ENCODE measurements at regions not wholly inside any gene's neighbourhood (a gene's known extent, or its start where the extent isn't known, plus 50 kb on each side); places are given as distances from the start of the nearest gene placed in this dataset.
A peak's percentile ranks its signal among the peaks of the same experiment; 100 is the strongest.

GRCh38 chr6:140905724-140906123, 1227.0 kb upstream of the GJE1 start:
- TF ChIP-seq, protein P1, sequence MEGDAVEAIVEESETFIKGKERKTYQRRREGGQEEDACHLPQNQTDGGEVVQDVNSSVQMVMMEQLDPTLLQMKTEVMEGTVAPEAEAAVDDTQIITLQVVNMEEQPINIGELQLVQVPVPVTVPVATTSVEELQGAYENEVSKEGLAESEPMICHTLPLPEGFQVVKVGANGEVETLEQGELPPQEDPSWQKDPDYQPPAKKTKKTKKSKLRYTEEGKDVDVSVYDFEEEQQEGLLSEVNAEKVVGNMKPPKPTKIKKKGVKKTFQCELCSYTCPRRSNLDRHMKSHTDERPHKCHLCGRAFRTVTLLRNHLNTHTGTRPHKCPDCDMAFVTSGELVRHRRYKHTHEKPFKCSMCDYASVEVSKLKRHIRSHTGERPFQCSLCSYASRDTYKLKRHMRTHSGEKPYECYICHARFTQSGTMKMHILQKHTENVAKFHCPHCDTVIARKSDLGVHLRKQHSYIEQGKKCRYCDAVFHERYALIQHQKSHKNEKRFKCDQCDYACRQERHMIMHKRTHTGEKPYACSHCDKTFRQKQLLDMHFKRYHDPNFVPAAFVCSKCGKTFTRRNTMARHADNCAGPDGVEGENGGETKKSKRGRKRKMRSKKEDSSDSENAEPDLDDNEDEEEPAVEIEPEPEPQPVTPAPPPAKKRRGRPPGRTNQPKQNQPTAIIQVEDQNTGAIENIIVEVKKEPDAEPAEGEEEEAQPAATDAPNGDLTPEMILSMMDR (IDR thresholded peaks at IDR 0.05) = no peak
- TF ChIP-seq EP300 (IDR thresholded peaks at IDR 0.05) = no peak
- no peak for ATAC-seq

GRCh38 chr6:140905050-140905449, 1227.7 kb upstream of the GJE1 start:
- ATAC-seq = no peak
- 88% methylated on average over 1 of the region's 1 CpG; no CpG with 5 or more reads in 1 of the 2 donors for WGBS, 2 donors (ENCODE audit: low coverage in 1 of 2)
- no peaks in the 10 kb centered on the region for H3K27me3 ChIP-seq
- no peaks in the 10 kb centered on the region for H3K4me1 ChIP-seq
- H3K9me3 ChIP-seq = peaks cover 0 to 8% (median 0%) of the 10 kb centered on the region in 3 donors
- TF ChIP-seq POLR2AphosphoS5 (IDR thresholded peaks at IDR 0.05) (no peak), EP300 (IDR thresholded peaks at IDR 0.05) (no peak), POLR2A (IDR thresholded peaks at IDR 0.05) (no peak)
- TF ChIP-seq, protein P1 (IDR thresholded peaks at IDR 0.05) = no peak
- no peak overlapping the region for H3K4me3 ChIP-seq
- no peak overlapping the region for H3K27ac ChIP-seq
- H3K36me3 ChIP-seq = no peaks in the 10 kb centered on the region

More at GRCh38 chr6:140905724-140906123, 1227.0 kb upstream of the GJE1 start:
- Histone ChIP-seq H3K4me3 (no peak overlapping the region), H3K9me3 (peaks cover 0 to 8% (median 0%) of the 10 kb centered on the region in 3 donors), H3K36me3 (no peaks in the 10 kb centered on the region), H3K27ac (no peak overlapping the region), H3K27me3 (no peaks in the 10 kb centered on the region), H3K4me1 (no peaks in the 10 kb centered on the region)

DNA sequence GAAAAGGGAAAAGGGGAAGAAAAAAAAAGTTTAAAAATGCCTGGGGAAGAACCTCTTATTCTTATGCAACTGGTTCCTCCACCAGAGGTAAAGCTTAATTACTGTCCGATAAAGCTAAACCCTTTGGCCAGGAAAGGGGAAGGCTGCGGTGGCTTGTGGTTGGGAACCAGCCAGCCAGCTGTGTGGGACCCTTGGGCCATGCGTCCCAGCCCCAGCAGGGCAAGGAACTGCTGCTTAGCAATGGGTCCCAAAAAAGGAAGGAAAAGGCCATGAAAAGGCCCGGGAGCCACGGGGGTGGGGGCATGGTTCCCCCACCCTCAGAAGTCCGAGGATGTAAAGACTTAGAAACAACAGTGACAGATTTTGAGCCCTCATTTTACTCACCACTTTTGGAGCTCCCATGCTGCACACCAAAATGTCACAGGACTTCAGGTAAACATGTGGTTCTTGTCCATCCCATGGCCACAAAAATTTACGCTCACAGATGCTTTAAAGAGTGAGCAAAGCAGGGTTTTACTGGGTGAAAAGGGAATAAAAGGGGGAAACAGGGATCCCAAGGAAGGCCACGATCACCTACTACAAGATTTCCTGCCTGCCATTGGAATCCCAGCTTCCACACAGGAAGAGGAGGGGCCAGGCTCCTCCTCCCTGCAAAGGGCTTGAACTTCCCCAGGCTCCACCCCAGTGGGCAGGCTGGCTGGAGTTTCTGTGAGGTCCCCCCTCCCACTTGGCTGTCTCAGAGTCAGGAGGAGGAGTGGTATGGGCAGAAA, 1234.7 kb upstream of the GJE1 start:
- TF ChIP-seq POLR2A (IDR thresholded peaks at IDR 0.05) = no peak
- no peak for TF ChIP-seq POLR2AphosphoS5 (IDR thresholded peaks at IDR 0.05)
- TF ChIP-seq, protein P1 (IDR thresholded peaks at IDR 0.05) = no peak
- no peak for TF ChIP-seq EP300 (IDR thresholded peaks at IDR 0.05)
- peaks cover 0 to 8% (median 0%) of the 10 kb centered on the region in 3 donors for H3K9me3 ChIP-seq
- no peaks in the 10 kb centered on the region for H3K4me1 ChIP-seq
- 51 to 84% methylated on average over 6 to 7 of the region's 8 CpGs for WGBS, 2 donors (ENCODE audit: low coverage in 1 of 2)
- peak; percentile 58 for ATAC-seq
- H3K4me3 ChIP-seq = peak overlapping the region in 1 of 2 donors; percentile 15
- H3K36me3 ChIP-seq = no peaks in the 10 kb centered on the region
- H3K27me3 ChIP-seq = no peaks in the 10 kb centered on the region
- H3K27ac ChIP-seq = no peak overlapping the region

- H3K4me1 ChIP-seq = no peaks in the 10 kb centered on the region
- WGBS, 2 donors (ENCODE audit: low coverage in 1 of 2) = 67 to 89% methylated on average over 2 of the region's 3 CpGs
- peaks cover 0 to 8% (median 0%) of the 10 kb centered on the region in 3 donors for H3K9me3 ChIP-seq
- no peak for ATAC-seq
- H3K36me3 ChIP-seq = no peaks in the 10 kb centered on the region
- no peak overlapping the region for H3K4me3 ChIP-seq
- no peak for TF ChIP-seq EP300 (IDR thresholded peaks at IDR 0.05)
- TF ChIP-seq, protein P1 (IDR thresholded peaks at IDR 0.05) = no peak
- H3K27me3 ChIP-seq = no peaks in the 10 kb centered on the region
- H3K27ac ChIP-seq = no peak overlapping the region
Observed at GRCh38 chr6:140897349-140897748, 1235.4 kb upstream of the GJE1 start.

DNA sequence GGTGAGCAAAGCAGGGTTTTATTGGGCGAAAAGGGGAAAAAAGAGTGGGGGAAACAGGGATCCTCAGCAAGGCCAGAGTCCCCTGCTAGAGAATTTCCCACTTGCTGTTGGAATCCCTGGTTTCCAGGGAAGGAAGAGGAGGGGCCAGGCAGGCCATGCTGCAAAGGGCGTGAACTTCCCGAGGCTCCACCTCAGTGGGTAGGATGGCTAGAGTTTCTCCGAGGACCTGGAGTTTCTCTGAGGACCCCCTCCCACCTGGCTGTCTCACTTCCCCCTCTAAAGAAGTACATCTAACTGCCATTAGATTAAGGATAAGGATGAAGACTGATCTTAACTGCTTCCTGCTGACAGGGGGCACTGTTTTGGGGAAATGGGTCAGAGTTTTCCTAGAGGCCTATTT, 1239.3 kb upstream of the GJE1 start:
- WGBS, 2 donors (ENCODE audit: low coverage in 1 of 2) = 73 to 84% methylated on average over 4 of the region's 4 CpGs
- H3K4me1 ChIP-seq = no peaks in the 10 kb centered on the region
- no peak overlapping the region for H3K4me3 ChIP-seq
- no peaks in the 10 kb centered on the region for H3K9me3 ChIP-seq
- H3K27me3 ChIP-seq = no peaks in the 10 kb centered on the region
- H3K36me3 ChIP-seq = no peaks in the 10 kb centered on the region
- H3K27ac ChIP-seq = no peak overlapping the region
- TF ChIP-seq POLR2A (IDR thresholded peaks at IDR 0.05) (no peak), EP300 (IDR thresholded peaks at IDR 0.05) (no peak), POLR2AphosphoS5 (IDR thresholded peaks at IDR 0.05) (no peak)
- TF ChIP-seq, protein P1 (IDR thresholded peaks at IDR 0.05) = no peak
- ATAC-seq = no peak
